H1 (cell line): ENCODE measurements at regions not wholly inside any gene's neighbourhood (a gene's known extent, or its start where the extent isn't known, plus 50 kb on each side); places are given as distances from the start of the nearest gene placed in this dataset.

Source experiments
- CTBP2 ChIP-seq: IDR thresholded peaks from 2 replicates; pipeline ENCODE4 v1.7.0; 2011; ENCODE audit warnings: borderline replicate concordance, mild to moderate bottlenecking, moderate library complexity, mixed read lengths, low read length; ENCODE audit not compliant: insufficient read depth, insufficient read length
- KDM4A ChIP-seq: IDR thresholded peaks from one replicate; pipeline ENCODE4 v1.7.1; 2012; ENCODE audit warnings: low read depth, mild to moderate bottlenecking, moderate library complexity, low read length, inconsistent platforms; ENCODE audit not compliant: severe bottlenecking
- MAFK ChIP-seq: IDR thresholded peaks from 2 replicates; pipeline ENCODE4 v1.6.1; 2012; ENCODE audit warnings: low read depth, mild to moderate bottlenecking, improper control_type of control experiment, low read length
- RBBP5 ChIP-seq: IDR thresholded peaks from 2 replicates; pipeline ENCODE4 v1.7.1; 2012; ENCODE audit warnings: low read depth, mild to moderate bottlenecking, inconsistent platforms, low read length, moderate library complexity, borderline replicate concordance
- RFX5 ChIP-seq: IDR thresholded peaks from 2 replicates; pipeline ENCODE4 v1.6.1; 2011; ENCODE audit warnings: low read depth, low read length, improper control_type of control experiment, borderline replicate concordance
- TAF1 ChIP-seq: IDR thresholded peaks from 2 replicates; pipeline ENCODE4 v1.6.1; 2011; ENCODE audit warnings: mild to moderate bottlenecking, low read depth, low read length
- YY1 ChIP-seq: IDR thresholded peaks from 2 replicates; pipeline ENCODE4 v1.6.1; 2011; ENCODE audit warnings: low read depth, mild to moderate bottlenecking, low read length
- TF ChIP-seq, protein P1 (sequence below): IDR thresholded peaks from 2 replicates; pipeline ENCODE4 v1.6.1; 2012; ENCODE audit warnings: inconsistent platforms

DNA sequence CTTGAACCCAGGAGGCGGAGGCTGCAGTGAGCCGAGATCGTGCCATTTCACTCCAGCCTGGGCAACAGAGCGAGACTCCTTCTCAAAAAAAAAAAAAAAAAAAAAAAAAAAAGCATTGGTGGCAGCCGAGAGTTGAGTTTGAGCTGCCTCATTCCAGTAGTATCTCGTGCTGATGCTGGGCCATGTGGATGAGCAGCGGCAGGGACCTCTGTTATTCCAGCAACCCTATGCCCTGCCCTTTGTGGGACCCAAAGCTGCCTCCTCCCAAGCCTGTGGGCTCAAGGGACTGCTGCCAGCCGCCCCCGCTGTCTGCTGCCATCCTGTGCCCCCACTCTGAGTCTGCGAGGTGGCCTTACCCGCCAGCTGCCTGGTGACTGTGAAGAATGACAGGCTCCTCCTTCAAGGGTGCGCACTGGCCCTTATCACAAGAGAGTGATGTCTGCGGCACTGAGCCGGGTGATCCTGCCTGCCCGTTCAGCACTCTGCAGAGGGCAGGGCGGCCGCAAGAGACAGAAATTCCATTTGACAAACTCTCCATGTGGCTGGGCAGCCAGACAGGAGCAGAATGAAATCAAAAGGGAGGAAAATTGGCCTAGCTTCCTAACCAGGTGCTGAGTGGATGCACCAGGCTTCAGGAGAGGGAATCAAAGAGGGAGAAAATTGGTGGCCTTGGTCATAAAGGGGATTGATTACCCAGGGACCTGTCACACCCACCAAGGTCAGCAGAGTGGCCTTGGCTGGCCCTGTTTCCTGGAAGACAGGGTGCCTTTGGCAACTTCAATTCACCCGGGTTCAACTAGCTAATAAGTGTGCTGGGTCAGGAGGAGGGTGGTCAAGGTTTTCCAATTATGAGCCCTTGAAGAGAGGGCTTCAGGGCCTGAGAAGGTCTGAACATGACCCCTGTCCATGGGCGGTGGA, 65.3 kb upstream of the ZMIZ1 start (continued):
- TF ChIP-seq CTBP2 (no peak), RFX5 (no peak), KDM4A (no peak), YY1 (no peak), TAF1 (no peak), MAFK (no peak), RBBP5 (no peak)
- TF ChIP-seq, protein P1, sequence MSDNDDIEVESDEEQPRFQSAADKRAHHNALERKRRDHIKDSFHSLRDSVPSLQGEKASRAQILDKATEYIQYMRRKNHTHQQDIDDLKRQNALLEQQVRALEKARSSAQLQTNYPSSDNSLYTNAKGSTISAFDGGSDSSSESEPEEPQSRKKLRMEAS = no peak
